ENCODE measurements at regions not wholly inside any gene's neighbourhood (a gene's known extent, or its start where the extent isn't known, plus 50 kb on each side); places are given as distances from the start of the nearest gene placed in this dataset.

GRCh38 chr1:106908689-106909088, 147.8 kb upstream of the PRMT6 start:
- H3K4me3 ChIP-seq (ENCODE audit: low read depth in 2 of 2, low read length in 2 of 2): no peak overlapping the region
- CTCF ChIA-PET: no interaction called here
- H3K9me3 ChIP-seq (ENCODE audit: control insufficient read depth, insufficient read depth, low read depth, low read length): no peaks in the 10 kb centered on the region
- TF ChIP-seq POLR2AphosphoS5 (IDR thresholded peaks at IDR 0.05; ENCODE audit: low read depth, low read length) (no peak), SIN3A (IDR thresholded peaks at IDR 0.05; ENCODE audit: borderline replicate concordance, insufficient read depth, low read depth, low read length) (no peak)
- TF ChIP-seq, protein P1, sequence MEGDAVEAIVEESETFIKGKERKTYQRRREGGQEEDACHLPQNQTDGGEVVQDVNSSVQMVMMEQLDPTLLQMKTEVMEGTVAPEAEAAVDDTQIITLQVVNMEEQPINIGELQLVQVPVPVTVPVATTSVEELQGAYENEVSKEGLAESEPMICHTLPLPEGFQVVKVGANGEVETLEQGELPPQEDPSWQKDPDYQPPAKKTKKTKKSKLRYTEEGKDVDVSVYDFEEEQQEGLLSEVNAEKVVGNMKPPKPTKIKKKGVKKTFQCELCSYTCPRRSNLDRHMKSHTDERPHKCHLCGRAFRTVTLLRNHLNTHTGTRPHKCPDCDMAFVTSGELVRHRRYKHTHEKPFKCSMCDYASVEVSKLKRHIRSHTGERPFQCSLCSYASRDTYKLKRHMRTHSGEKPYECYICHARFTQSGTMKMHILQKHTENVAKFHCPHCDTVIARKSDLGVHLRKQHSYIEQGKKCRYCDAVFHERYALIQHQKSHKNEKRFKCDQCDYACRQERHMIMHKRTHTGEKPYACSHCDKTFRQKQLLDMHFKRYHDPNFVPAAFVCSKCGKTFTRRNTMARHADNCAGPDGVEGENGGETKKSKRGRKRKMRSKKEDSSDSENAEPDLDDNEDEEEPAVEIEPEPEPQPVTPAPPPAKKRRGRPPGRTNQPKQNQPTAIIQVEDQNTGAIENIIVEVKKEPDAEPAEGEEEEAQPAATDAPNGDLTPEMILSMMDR (IDR thresholded peaks at IDR 0.05): no peak
- H3K27ac ChIP-seq (ENCODE audit: low read length): no peak overlapping the region
- DNase-seq (ENCODE audit: low read depth, low spot score): no peak
- H3K36me3 ChIP-seq (ENCODE audit: control insufficient read depth, insufficient read depth, low read length): no peaks in the 10 kb centered on the region
- no TSS peak for BruUV-seq (replicated peaks)
- ATAC-seq: no peak
- intact Hi-C loops (cut with micrococcal nuclease; ENCODE audit: unreplicated experiment): no loop called here
- H3K4me1 ChIP-seq (ENCODE audit: control insufficient read depth, insufficient read depth, low read length): no peaks in the 10 kb centered on the region
- POLR2A ChIA-PET: no interaction called here
- in situ Hi-C loops (cut with HindIII; ENCODE audit: low pct_unique_long_range_greater_than_20kb, low sequenced_read_pairs): no loop called here
- no peaks in the 10 kb centered on the region for H3K27me3 ChIP-seq (ENCODE audit: control insufficient read depth, insufficient read depth, low read length)

DNA sequence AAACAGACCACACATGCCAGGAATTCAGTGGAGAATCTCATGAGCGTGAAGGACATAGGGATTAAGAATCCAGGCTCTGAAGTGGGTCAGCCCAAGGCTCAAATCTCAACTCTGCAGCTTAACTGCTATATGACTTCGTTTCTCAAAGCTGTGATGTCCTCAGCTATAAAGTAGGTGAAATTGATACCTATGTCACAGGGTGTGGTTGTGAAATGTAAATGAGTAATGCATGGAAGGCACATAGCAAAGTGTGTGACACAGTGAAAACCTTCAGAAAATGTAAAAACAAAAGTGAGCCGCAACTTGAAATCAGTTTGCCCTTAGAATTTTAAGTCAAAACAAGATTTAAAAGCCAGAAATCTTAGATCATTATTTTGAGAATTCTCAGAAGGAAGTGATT, 145.7 kb upstream of the PRMT6 start:
- ATAC-seq: no peak
- Histone ChIP-seq H3K36me3 (ENCODE audit: control insufficient read depth, insufficient read depth, low read length) (no peaks in the 10 kb centered on the region), H3K4me3 (ENCODE audit: low read depth in 2 of 2, low read length in 2 of 2) (no peak overlapping the region), H3K27me3 (ENCODE audit: control insufficient read depth, insufficient read depth, low read length) (no peaks in the 10 kb centered on the region), H3K4me1 (ENCODE audit: control insufficient read depth, insufficient read depth, low read length) (no peaks in the 10 kb centered on the region), H3K27ac (ENCODE audit: low read length) (no peak overlapping the region), H3K9me3 (ENCODE audit: control insufficient read depth, insufficient read depth, low read depth, low read length) (no peaks in the 10 kb centered on the region)
- ChIA-PET POLR2A (interaction anchor here (0.6 kb wide), 1 partner anchor 13 kb away, joined by 3 read pairs; no protein-coding TSS in a partner anchor), CTCF (no interaction called here)
- BruUV-seq (replicated peaks): no TSS peak
- intact Hi-C loops (cut with micrococcal nuclease; ENCODE audit: unreplicated experiment) (no loop called here), in situ Hi-C loops (cut with HindIII; ENCODE audit: low pct_unique_long_range_greater_than_20kb, low sequenced_read_pairs) (no loop called here)
- DNase-seq (ENCODE audit: low read depth, low spot score): no peak
- TF ChIP-seq POLR2AphosphoS5 (IDR thresholded peaks at IDR 0.05; ENCODE audit: low read depth, low read length) (no peak), REST (IDR thresholded peaks at IDR 0.05; ENCODE audit: insufficient read depth in 1 of 2, low read depth in 2 of 2, low read length in 1 of 2) (no peak), TCF7L2 (IDR thresholded peaks at IDR 0.05; ENCODE audit: low read depth, low read length) (no peak), SIN3A (IDR thresholded peaks at IDR 0.05; ENCODE audit: borderline replicate concordance, insufficient read depth, low read depth, low read length) (no peak)
- TF ChIP-seq, protein P1 (IDR thresholded peaks at IDR 0.05): no peak

All from Panc1 (cell line).